ENCODE measurements at regions not wholly inside any gene's neighbourhood (a gene's known extent, or its start where the extent isn't known, plus 50 kb on each side); places are given as distances from the start of the nearest gene placed in this dataset.
A peak's percentile ranks its signal among the peaks of the same experiment; 100 is the strongest.

- DNase-seq = no peak
Observed at GRCh38 chr7:32262315-32262714, 192.1 kb upstream of the PDE1C start.

GRCh38 chr7:32259931-32260596, 189.9 kb upstream of the PDE1C start:
- peak; percentile 10 for DNase-seq

GRCh38 chr7:32258265-32258664, 188.1 kb upstream of the PDE1C start:
- no peak for DNase-seq

GRCh38 chr7:32257621-32258020, 187.4 kb upstream of the PDE1C start:
- no peak for DNase-seq

GRCh38 chr7:32256811-32257210, 186.6 kb upstream of the PDE1C start:
- no peak for DNase-seq

GRCh38 chr7:32256376-32256775, 186.2 kb upstream of the PDE1C start:
- DNase-seq = no peak

- DNase-seq = no peak
Observed at GRCh38 chr7:32255036-32255435, 184.8 kb upstream of the PDE1C start.

GRCh38 chr7:32253299-32253698, 183.1 kb upstream of the PDE1C start:
- no peak for DNase-seq

GRCh38 chr7:32251659-32252058, 181.5 kb upstream of the PDE1C start:
- DNase-seq = no peak

GRCh38 chr7:32250471-32251260, 180.5 kb upstream of the PDE1C start:
- DNase-seq = no peak

GRCh38 chr7:32250003-32250402, 179.8 kb upstream of the PDE1C start:
- DNase-seq = no peak

- no peak for DNase-seq
Observed at GRCh38 chr7:32248522-32248921, 178.3 kb upstream of the PDE1C start.

- no peak for DNase-seq
Observed at GRCh38 chr7:32244806-32245345, 174.7 kb upstream of the PDE1C start.

- DNase-seq = no peak
Observed at GRCh38 chr7:32243687-32244290, 173.6 kb upstream of the PDE1C start.

GRCh38 chr7:32242436-32242835, 172.2 kb upstream of the PDE1C start:
- no peak for DNase-seq

- no peak for DNase-seq
Observed at GRCh38 chr7:32241636-32242035, 171.4 kb upstream of the PDE1C start.

GRCh38 chr7:32239764-32240163, 169.6 kb upstream of the PDE1C start:
- no peak for DNase-seq

GRCh38 chr7:32228601-32229000, 158.4 kb upstream of the PDE1C start:
- no peak for DNase-seq

GRCh38 chr7:32227746-32228145, 157.5 kb upstream of the PDE1C start:
- DNase-seq = no peak

GRCh38 chr7:32224276-32224675, 154.1 kb upstream of the PDE1C start:
- no peak for DNase-seq

- DNase-seq = no peak
Observed at GRCh38 chr7:32223721-32224120, 153.5 kb upstream of the PDE1C start.

GRCh38 chr7:32223071-32223650, 153.0 kb upstream of the PDE1C start:
- no peak for DNase-seq

GRCh38 chr7:32222251-32222900, 152.2 kb upstream of the PDE1C start:
- DNase-seq = no peak

All from NCI-H510A (cell line).